ENCODE measurements at regions not wholly inside any gene's neighbourhood (a gene's known extent, or its start where the extent isn't known, plus 50 kb on each side); places are given as distances from the start of the nearest gene placed in this dataset.

GRCh38 chr2:20512061-20512605 lies 65.3 kb downstream of the RHOB start:
- no peak for TF ChIP-seq CTCF (IDR thresholded peaks at IDR 0.05; ENCODE audit: low read depth, low read length)
- Histone ChIP-seq H3K9me3 (ENCODE audit: control insufficient read depth, insufficient read depth, low read length) (peaks cover 8% of the 10 kb centered on the region), H3K27ac (ENCODE audit: low read depth, low read length) (no peak overlapping the region), H3K27me3 (ENCODE audit: control insufficient read depth, insufficient read depth, low read length) (no peaks in the 10 kb centered on the region), H3K4me3 (ENCODE audit: low read depth, low read length) (no peak overlapping the region)
- no peak for DNase-seq (ENCODE audit: low read depth, low spot score)
- CTCF ChIA-PET = no interaction called here
- POLR2A ChIA-PET = interaction anchor here (1.3 kb wide), 1 partner anchor 65 kb away, joined by 5 read pairs; the partner anchor contains the start of gene RHOB

- TF ChIP-seq CTCF (IDR thresholded peaks at IDR 0.05; ENCODE audit: low read depth, low read length) = no peak
- DNase-seq (ENCODE audit: low read depth, low spot score) = no peak
- H3K27ac ChIP-seq (ENCODE audit: low read depth, low read length) = no peak overlapping the region
- no peaks in the 10 kb centered on the region for H3K27me3 ChIP-seq (ENCODE audit: control insufficient read depth, insufficient read depth, low read length)
- H3K9me3 ChIP-seq (ENCODE audit: control insufficient read depth, insufficient read depth, low read length) = peaks cover 8% of the 10 kb centered on the region
- ChIA-PET POLR2A (interaction anchor here (0.6 kb wide), 1 partner anchor 289 kb away, joined by 4 read pairs; the partner anchor contains the start of gene SDC1), CTCF (no interaction called here)
- H3K4me3 ChIP-seq (ENCODE audit: low read depth, low read length) = no peak overlapping the region
These were observed 67.1 kb downstream of the RHOB start for GRCh38 chr2:20513946-20514345.

- TF ChIP-seq CTCF (IDR thresholded peaks at IDR 0.05; ENCODE audit: low read depth, low read length) = no peak
- peak overlapping the region; percentile 87 for H3K27ac ChIP-seq (ENCODE audit: low read depth, low read length)
- DNase-seq (ENCODE audit: low read depth, low spot score) = peak; percentile 87
- no peak overlapping the region for H3K4me3 ChIP-seq (ENCODE audit: low read depth, low read length)
- H3K27me3 ChIP-seq (ENCODE audit: control insufficient read depth, insufficient read depth, low read length) = no peaks in the 10 kb centered on the region
- POLR2A ChIA-PET = no interaction called here
- CTCF ChIA-PET = no interaction called here
- H3K9me3 ChIP-seq (ENCODE audit: control insufficient read depth, insufficient read depth, low read length) = peaks cover 8% of the 10 kb centered on the region
These were observed 67.9 kb downstream of the RHOB start for GRCh38 chr2:20514596-20515269.

GRCh38 chr2:20515290-20516220 lies 68.7 kb downstream of the RHOB start:
- H3K9me3 ChIP-seq (ENCODE audit: control insufficient read depth, insufficient read depth, low read length) = peaks cover 8% of the 10 kb centered on the region
- DNase-seq (ENCODE audit: low read depth, low spot score) = no peak
- H3K4me3 ChIP-seq (ENCODE audit: low read depth, low read length) = no peak overlapping the region
- no peak for TF ChIP-seq CTCF (IDR thresholded peaks at IDR 0.05; ENCODE audit: low read depth, low read length)
- H3K27me3 ChIP-seq (ENCODE audit: control insufficient read depth, insufficient read depth, low read length) = no peaks in the 10 kb centered on the region
- ChIA-PET CTCF (no interaction called here), POLR2A (no interaction called here)
- peak overlapping the region; percentile 87 for H3K27ac ChIP-seq (ENCODE audit: low read depth, low read length)

GRCh38 chr2:20516291-20516645 lies 69.4 kb downstream of the RHOB start:
- Histone ChIP-seq H3K27ac (ENCODE audit: low read depth, low read length) (no peak overlapping the region), H3K4me3 (ENCODE audit: low read depth, low read length) (no peak overlapping the region), H3K9me3 (ENCODE audit: control insufficient read depth, insufficient read depth, low read length) (peaks cover 8% of the 10 kb centered on the region), H3K27me3 (ENCODE audit: control insufficient read depth, insufficient read depth, low read length) (no peaks in the 10 kb centered on the region)
- TF ChIP-seq CTCF (IDR thresholded peaks at IDR 0.05; ENCODE audit: low read depth, low read length) = no peak
- ChIA-PET POLR2A (interaction anchor here (0.6 kb wide), 1 partner anchor 8 kb away, joined by 9 read pairs; no protein-coding TSS in a partner anchor), CTCF (no interaction called here)
- no peak for DNase-seq (ENCODE audit: low read depth, low spot score)

Data from AG04450 (cell line).